SIG-M5 treated with dmso at 0.1 percent for 504 hours (cell line): ENCODE measurements at regions not wholly inside any gene's neighbourhood (a gene's known extent, or its start where the extent isn't known, plus 50 kb on each side); places are given as distances from the start of the nearest gene placed in this dataset.
"Not testable (repeated sequence)": the region's sequence is repeated elsewhere in the genome, so short reads cannot be mapped to it uniquely, and the experiment has no call there.

Experiments used
- DNase-seq: peaks from one replicate; lab custom pipeline; 2025; ENCODE audit not compliant: unreplicated experiment; lab: John Stamatoyannopoulos, UW

DNA sequence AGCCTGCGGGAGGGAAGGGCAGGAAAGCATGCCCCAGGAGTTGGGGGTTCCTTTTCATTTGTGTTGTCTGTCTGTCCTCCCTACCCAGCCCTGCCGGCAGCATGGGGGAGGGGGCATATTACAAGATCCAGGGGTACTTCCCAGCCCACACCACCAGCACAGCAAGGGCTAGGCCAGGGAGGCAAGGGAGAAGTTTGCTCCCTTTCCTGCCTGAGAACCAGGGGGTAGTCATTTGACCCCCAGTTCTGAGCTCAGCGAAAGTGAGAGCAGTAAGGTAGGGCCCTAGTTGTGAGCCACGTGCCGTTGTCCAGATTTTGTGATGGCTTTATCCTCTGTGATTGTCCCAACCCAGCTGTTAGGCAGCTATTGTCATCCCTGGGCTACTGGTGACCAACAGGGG lies 364.7 kb downstream of the BCL11B start:
- DNase-seq, result no peak

DNA sequence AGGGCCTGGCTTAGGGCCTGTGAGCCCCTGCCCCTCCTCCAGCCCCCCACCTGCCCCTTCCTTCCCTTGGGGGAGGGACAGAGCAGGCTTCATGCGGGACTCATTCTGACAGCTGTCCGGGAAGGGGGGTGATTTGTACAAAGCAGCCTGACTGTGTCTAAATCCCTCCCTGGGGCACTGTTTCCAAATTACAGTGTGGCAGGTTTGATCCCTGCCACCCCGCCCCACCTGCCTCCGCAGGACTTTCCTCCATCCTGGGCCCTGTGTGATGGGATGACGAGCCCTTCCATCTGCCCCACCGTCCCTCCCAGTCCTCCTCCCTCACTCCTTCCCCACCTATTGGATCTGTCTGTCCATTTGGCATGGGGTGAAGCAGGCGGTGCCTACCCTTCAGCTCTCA lies 363.9 kb downstream of the BCL11B start:
- DNase-seq, result no peak

DNA sequence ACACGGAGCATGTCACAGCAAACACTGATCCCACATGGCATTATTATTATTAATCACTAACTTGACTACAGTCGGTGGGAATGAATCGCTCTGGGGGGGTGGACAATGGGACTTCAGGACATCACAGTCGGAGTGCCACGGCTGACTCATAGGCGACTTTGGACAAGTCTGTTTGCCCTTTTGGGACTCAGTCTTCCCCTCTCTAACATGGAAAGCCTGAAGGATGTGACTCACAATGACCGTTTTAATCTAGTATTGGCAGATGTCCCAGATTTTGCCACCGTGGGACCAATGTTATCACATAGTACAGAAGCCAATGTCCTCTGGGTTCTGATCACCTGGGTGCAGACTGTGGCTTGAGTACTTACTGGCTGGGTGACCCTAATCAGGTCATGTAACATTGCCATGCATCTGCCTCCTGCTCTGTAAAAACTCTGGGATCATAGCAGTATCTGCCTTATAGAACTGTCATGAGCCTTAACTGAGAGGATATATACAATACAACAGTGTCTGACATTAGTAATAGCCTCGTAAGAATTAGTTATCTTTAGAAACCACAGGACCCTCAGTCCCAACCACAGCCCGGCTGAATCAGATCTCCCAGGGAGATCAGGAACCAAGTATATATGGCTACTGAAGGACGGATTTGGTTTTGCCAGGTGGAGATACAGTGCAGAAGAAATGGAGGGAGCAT lies 362.6 kb downstream of the BCL11B start:
- no peak for DNase-seq

DNA sequence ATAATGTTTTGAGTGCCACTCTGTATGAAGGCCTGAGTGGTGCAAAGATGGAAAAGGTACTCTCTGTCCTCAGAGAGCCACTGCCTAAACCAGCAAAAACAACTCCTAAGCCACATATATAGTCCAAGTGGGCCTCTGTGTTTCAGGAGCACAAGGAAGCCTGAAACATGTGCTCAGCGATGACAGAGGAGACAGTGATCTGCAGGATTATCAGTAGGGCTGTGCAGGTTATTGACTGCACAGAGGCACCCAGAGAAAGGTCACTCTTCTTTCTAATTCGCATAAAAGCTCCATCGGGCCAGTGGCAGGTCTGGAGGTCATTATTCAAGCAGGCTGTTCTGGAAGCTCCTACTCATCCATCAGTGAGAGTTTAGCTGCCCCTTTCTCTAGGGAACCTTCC lies 361.9 kb downstream of the BCL11B start:
- no peak for DNase-seq

DNA sequence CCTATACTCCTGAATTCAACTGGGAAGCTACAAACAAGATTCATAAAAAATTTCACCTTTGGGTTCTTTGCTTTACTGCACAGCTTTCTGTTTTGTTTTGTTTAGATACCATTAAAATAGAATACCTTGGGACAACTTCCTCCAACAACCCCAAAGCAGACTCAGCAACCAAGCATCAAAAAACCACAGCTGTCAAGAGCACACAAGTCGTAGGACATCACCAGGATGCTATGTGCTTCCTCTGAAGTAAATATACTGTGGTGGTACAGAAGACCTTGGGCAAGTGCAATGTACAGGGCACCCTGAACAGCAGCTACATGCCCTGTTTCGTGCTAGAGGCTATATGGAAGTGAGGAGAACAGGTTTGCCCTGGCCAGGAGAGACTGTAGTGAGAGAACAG lies 359.3 kb downstream of the BCL11B start:
- no peak for DNase-seq

DNA sequence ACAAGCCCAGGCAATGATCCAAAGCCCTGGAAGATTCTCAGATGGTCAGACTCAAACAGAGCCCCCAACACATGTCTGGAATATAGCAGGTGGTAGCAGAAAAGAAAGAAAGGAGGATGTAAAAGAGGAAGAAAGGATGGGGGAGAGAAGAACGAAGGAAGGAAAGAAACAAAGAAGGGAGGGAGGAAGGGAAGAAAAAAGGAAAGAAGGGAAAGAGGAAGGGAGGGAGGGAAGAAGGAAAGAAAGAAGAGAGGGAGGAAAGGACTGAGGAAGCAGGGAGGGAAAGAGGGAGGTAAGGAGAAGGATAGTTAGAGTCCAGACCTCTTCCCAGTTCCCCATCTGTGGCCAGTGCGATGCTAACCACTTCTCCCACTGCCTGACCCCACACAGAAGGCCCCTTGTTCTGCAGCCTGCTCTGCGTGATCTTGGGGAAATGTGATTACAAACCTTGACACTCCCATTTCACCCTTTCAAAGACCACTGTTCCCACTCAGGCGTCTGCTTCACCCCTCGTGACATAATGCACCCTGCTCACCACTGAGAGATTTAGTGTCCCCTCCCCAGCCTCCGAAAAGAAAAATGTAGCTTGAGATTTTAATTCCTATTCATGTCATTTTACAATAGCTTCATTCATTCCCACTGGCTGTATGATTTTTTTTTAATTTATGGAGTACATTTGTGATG lies 357.9 kb downstream of the BCL11B start:
- no peak for DNase-seq

DNA sequence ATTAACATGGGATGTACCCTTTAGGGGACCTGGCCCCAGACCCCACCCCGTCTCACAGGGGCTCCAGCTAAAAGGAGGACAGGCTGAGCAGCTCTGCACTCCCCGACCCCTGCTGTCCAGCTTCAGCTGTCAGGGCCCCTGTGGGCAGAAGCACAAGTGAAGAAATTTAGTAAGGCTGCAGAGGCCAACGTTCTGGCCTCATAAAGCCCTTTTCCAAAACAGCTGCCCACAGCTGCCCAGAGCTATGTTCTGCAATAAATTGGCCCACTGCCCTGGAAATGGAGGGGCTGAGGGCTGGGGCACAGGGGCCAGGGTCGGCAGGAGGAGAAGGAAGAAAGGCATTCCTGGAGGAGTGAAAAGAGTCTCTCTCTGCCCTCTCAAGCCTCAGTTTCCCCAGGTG lies 357.1 kb downstream of the BCL11B start:
- no peak for DNase-seq

DNA sequence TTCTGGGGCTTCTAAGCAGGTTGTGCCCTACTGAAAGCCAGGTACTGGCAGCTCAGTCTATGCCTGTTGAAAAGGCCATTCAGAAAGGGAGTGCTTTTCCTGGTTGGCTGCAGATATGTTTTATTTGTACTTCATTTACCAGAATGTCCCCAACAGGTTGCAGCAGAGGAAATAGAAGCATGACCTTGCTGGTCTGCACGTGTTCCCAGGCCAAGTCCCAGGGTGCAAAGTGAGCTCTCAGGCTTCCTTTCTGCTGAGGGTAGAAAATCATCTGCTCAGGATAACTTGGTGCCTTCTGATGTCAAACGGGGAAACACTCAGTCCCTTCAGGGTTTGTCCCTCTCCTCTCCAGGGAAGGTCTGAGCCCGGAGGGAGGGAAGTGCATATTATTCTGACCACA lies 356.4 kb downstream of the BCL11B start:
- DNase-seq, result no peak

DNA sequence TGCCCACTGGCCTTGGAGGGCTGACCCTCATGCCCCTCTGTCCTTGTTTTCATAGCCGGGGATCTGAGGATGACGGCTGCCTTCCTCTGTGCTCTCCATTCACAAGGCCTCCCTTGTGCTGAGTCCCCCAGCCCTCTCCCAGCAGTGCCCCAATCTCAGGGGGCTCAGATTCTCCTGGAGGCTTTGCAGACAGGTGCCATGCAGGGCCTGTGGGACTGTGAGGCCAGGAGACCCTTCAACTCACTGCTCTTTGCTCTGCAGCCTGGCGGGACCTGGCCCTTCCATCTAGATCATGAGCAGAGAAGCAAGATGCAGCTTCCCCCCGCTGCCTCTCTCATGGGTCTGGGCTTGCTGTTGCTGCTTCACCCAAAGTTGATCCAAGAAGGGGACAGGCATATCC lies 356.0 kb downstream of the BCL11B start:
- DNase-seq, result no peak

DNA sequence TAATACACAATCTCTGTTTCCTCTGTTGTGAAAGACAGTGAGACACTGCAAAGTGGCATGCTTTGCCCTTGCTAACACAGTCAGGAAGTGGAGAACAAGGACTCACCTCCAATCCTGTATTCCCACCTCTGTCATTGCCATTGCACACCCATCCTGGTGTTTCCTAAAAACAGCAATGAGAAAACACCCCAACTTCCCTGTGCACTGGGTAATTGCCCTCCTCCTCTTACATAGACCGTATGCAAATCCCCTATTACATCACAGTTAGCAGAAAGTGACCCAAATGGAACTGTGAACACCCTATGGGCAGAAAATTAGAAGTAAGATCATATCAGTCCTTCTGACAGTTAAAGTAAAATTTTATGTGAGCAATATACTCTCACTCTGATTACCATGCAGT lies 355.5 kb downstream of the BCL11B start:
- no peak for DNase-seq

DNA sequence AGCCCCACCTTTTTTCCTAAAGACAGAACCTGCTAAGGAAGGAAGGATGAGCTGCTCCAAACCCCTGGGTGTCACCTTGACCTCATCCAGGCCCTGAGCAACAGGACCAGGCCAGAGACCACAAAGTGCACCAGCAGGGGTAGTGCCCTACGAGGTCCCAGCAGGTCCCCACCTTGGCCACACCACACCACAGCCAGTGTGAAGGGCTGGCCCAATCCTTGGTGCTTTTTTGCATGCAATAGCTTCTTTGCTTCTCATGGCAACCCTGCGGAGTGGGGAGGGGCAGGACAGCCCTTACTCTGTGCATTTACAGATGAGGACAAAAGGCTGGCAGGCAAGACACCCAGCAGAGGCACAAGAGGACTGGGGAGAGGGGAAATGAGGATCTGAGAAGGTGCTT lies 352.6 kb downstream of the BCL11B start:
- DNase-seq, result no peak

DNA sequence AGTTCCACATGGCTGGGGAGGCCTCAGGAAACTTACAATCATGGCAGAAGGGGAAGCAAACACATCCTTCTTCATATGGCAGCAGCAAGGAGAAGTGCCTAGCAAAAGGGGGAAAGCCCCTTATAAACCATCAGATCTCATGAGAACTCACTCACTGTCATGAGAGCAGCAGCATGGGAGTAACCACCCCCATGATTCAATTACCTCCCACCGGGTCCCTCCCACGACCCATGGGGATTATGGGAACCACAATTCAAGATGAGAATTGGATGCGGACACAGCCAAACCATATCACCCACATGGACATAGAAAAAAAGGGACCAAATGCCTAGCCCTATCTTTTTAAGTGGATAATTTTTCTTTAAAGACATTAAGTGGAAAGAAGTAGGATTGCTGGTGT lies 350.7 kb downstream of the BCL11B start:
- DNase-seq, result not testable (repeated sequence)

DNA sequence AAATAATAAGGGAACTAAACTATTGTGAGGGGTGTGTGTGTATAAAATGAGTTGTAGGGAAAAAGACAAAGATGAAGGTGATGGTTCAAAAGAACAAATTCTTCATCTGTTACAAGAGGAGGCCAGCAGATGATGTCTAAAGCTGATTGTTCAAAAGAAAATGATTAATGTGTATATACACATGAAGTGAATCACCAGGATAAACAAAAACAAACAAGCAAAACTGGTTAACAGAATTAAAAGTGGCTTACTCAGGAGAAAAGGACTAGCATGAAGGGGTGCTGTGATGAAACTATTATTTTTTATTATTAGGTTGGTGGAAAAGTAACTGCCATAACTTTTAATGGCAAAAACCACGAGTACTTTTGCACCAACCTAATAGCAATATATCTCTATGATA lies 348.4 kb downstream of the BCL11B start:
- no peak for DNase-seq

DNA sequence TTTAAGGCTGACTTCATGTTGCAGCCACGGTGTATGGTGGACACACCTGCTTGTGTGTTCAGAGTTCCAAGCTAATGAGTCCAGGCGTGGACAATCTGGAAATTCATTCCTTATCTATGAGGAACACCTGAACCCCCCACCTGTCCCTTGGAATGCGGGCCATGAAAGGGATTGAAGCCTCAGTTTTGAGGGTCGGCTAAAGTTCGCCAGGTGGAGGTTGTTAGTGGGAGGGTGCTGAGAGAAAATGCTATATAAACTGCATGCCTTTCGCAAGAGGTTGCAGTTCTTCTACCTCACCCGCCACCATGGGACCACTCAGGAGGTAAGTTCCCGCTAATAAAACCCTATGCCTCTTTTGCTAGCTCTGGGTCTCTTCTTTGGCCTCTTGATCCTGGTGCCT lies 348.0 kb downstream of the BCL11B start:
- DNase-seq, result no peak

DNA sequence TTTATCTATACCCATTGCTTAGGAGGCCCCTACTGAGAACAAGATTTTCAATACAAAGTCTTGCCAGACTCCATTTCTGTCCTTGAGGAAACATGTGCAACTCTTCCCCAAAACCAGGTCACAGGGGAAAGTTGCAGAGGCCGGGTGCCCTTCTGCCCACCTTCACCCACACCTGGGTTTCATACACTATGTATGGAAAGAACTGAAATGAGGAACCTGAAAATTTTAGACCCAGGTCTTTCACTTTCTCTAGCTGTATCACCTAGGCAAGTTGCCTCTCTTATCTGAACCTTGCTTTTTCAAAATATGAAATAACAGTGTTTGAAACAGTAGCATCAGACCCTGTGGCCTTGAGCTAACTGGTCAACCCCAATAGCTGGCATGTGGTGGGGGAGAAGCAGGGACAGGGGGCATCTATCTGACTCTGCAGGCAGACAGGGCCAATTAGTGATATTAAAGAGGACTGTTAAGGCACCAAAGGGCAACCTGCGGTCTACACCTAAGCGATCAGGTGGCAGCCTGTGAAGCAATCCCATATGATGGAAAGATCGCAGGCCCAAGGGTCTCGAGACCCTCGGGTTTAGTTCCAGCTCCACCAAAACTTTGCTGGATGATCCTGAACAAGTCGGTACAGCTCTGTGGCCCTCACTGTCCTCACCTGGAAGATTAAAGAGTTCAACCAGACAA lies 346.5 kb downstream of the BCL11B start:
- no peak for DNase-seq

DNA sequence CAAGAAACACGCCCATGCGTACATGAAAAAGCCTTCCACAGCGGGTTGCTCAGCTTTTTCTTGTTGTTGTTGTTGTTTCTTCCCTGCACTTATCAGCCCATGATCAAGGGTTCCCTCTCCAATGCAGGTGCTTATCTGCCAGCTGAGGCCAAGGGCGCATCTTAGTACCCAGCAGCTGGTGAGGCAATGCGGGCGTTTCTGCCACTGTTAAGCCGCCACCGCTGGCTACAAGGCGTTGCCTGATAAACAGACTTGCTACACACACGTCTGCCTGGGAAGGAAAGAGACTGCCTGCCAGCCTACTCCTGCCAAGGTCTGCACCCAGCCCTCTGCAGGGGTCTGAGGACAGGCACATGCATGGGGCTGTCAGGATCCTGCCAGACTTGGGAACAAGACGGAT lies 345.9 kb downstream of the BCL11B start:
- no peak for DNase-seq

DNA sequence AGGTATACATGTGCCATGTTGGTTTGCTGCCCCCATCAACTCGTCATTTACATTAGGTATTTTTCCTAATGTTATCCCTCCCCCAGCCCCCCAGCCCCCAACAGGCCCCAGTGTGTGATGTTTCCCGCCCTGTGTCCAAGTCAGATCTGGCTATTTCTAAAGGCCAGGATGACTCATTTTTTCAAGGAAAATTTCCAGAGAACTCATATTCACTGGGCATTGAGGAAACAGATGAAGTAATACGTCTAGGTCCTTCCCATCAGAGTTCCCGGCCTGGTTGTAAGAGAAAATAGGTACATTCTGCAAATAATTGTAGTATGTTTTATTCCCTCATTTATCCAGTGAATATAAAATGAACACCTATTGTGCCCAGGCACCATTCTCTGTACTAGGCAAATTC lies 345.2 kb downstream of the BCL11B start:
- DNase-seq, result no peak

DNA sequence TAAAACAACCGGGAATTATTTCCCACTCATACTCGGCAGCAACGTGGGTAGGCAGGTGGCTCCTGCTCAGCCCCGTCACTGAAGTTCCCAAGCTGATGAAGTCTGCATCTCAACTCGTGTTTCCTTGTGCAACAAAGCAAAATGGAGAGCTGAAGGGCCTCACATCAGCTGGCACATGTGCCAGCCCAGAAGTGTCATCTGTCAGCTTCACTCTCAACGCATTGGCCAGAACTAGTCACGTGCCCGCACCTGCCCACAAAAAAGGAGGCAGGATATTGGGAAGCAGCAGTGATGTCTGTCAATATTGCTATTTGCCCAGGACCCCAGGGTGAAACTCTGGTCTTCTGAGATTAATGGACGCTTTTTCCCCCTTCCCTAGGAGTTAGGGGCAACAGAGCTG lies 344.0 kb downstream of the BCL11B start:
- DNase-seq, result no peak

DNA sequence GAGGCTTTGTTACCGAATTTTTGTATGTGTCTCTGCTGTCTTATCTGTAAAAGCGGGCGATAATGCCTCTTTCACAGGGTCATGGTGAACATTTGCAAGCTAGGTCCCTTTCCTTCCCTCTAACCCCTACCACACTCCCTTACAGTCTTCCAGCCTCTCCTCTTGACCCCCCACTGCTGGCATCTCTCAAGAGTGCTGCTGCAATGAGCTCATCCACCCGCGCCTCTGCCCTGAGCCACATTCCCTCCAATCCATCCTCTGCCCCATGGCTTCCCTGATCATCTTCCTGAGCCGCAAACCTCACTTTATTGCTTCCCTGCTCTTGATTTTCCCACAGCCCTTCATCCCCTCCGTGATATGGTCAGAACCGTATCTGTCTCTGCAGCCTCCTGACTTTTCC lies 343.6 kb downstream of the BCL11B start:
- no peak for DNase-seq

DNA sequence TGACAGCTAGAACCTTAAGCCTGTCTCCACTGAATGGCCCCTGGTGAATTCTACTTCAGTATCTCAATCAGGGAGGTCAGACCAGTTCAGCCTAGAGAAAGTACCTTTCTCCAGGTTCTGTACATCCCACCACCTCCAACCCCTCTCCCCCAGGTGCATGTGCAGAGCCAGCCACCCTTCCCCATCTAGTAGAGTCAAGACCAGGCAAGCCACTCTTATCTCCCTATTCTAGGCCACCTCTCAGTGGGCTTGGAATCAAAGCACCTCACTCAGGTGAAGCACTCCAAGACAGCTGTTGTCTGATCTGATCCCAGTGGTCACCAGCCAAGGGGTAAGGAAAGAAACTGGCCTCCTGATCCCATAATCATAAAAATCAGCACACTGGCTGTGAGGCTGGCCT lies 340.9 kb downstream of the BCL11B start:
- DNase-seq, result no peak

DNA sequence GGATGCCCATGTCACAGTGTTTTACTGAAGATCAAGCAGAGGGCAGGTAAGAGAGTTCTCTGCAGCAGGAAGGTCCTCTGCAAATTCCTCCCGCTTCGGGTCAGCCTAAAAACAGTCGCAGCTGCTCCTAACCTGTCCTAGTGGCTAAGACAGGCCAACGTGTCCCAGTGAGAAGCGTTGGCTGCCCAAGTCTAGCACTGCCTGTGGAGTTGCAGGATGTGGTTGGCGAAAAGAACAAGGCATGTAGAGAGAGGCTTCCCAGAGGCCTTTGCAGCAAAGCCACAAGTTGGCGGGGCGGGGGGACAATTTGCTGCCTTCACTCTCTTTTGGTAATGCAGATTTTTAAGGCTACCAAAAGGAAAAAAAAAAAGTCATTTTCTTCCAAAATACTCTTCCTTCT lies 340.1 kb downstream of the BCL11B start:
- no peak for DNase-seq
